Activated T-helper 2 cell treated with anti-CD3 and anti-CD28 coated beads, Interferon-gamma antibody, Interleukin-2, Interleukin-4, amounts not matched to agents 10 μg/mL and 5 μg/mL and 100 μg/mL, durations not matched to agents 14 hours and 24 hours and 36 hours (primary cell): ENCODE measurements at regions not wholly inside any gene's neighbourhood (a gene's known extent, or its start where the extent isn't known, plus 50 kb on each side); places are given as distances from the start of the nearest gene placed in this dataset.

Experiments used
- DNase-seq: peaks from one replicate; pipeline ENCODE4 v3.0.0; 2021; ENCODE audit warnings: low spot score
- H3K27ac Mint-ChIP-seq: one replicate; pipeline ENCODE4 v1.8.0; 2021; ENCODE audit warnings: mixed read lengths
- H3K27me3 Mint-ChIP-seq: one replicate; pipeline ENCODE4 v1.8.0; 2021; ENCODE audit warnings: low read depth, mixed read lengths
- H3K36me3 Mint-ChIP-seq: one replicate; pipeline ENCODE4 v1.8.0; 2021; ENCODE audit warnings: low read depth, mixed read lengths
- H3K4me1 Mint-ChIP-seq: one replicate; pipeline ENCODE4 v1.8.0; 2021; ENCODE audit warnings: low read depth, mixed read lengths
- H3K4me3 Mint-ChIP-seq: one replicate; pipeline ENCODE4 v1.8.0; 2021; ENCODE audit warnings: low read depth, mild to moderate bottlenecking, moderate library complexity, mixed read lengths
- H3K9me3 Mint-ChIP-seq: one replicate; pipeline ENCODE4 v1.8.0; 2021; ENCODE audit warnings: mixed read lengths
- intact Hi-C: fragments of 100-400 bp; cut with micrococcal nuclease; formaldehyde crosslinking; loops from one replicate; pipeline ENCODE4 v1.15.1; 2023

DNA sequence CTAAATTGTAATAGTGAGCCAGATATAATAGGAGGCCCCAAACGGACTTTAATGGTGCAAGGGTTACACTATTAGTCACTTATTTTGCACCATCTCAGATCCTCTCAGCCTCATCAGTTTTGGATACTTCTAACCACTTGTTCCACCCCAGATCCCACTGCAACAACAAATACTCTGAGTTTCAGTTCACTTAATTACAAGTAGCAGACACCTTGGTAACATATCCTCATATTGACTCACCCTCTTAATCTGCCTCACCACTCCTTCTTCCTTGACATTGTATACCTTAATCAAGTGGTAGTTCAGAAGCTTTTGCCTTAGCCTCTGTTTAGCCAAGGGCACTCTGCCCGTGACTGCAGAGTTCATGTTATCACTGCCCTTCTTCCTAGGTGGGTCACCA is 256.1 kb upstream of the UBASH3B start:
- Mint-ChIP-seq H3K36me3 (no peaks in the 10 kb centered on the region), H3K4me3 (no peak overlapping the region), H3K4me1 (peaks cover 9% of the 10 kb centered on the region), H3K27ac (no peak overlapping the region), H3K9me3 (no peaks in the 10 kb centered on the region), H3K27me3 (no peaks in the 10 kb centered on the region)
- intact Hi-C loops = no loop called here
- no peak for DNase-seq

DNA sequence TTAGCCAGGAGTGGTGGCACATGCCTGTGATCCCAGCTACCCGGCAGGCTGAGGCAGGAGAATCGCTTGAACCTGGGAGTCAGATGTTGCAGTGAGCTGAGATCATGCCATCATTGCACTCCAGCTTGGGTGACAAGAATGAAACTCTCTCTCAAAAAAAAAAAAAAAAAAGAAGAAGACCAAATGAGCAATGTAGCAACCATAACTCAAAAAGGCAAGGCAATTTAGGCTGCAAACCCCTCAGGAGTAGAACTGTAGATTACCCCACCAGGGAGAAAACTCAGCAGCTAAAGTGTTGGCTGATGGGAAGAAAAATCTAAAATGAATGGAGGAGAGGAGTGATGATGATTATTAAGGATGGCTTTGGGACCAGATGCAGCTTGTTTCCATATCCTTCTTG is 256.7 kb upstream of the UBASH3B start:
- no peaks in the 10 kb centered on the region for H3K27me3 Mint-ChIP-seq
- H3K36me3 Mint-ChIP-seq = no peaks in the 10 kb centered on the region
- H3K4me3 Mint-ChIP-seq = no peak overlapping the region
- intact Hi-C loops = no loop called here
- no peaks in the 10 kb centered on the region for H3K9me3 Mint-ChIP-seq
- H3K27ac Mint-ChIP-seq = no peak overlapping the region
- no peak for DNase-seq
- H3K4me1 Mint-ChIP-seq = peaks cover 9% of the 10 kb centered on the region

DNA sequence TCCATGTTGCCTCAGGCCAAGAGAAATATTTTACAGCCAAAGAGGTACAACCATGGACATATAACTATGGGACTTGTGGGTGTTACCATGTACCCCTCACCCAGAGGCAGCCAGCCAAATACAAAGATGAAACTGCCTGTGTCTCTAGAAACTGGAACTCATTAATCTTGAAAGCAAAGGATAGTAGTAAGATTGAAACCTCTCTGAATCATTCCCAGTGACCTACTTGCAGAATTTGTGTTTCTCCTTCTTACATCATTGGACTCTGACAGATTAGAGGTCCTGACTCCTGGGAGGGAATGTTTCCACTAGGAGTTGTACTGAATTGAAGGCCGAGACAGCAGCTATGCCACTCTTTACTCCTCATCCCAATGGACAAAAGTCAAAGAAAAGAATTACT is 257.4 kb upstream of the UBASH3B start:
- no peak for DNase-seq
- Mint-ChIP-seq H3K36me3 (no peaks in the 10 kb centered on the region), H3K27ac (no peak overlapping the region), H3K9me3 (no peaks in the 10 kb centered on the region), H3K4me1 (peaks cover 9% of the 10 kb centered on the region), H3K27me3 (no peaks in the 10 kb centered on the region), H3K4me3 (no peak overlapping the region)
- intact Hi-C loops = no loop called here

DNA sequence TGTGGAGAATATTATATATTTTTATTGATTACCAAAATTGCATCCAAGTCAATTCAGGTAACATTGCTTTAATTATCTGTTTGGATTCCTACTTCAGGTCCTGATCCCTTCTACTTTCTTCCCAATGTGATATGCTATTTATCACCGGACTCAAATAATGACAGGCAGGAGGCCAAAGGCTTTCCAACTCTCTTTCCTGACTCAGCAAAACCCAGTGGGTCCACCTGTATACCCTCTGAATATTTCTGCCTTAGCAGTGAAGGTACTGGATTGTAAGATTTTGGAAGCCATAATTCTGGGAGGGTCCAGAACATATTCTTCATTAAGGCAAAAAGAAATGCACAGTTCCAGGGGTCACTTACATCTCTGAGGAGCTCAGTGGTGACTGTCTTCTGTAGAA is 260.2 kb upstream of the UBASH3B start:
- no peak overlapping the region for H3K27ac Mint-ChIP-seq
- no peaks in the 10 kb centered on the region for H3K27me3 Mint-ChIP-seq
- peaks cover 9% of the 10 kb centered on the region for H3K4me1 Mint-ChIP-seq
- intact Hi-C loops = no loop called here
- no peak for DNase-seq
- no peak overlapping the region for H3K4me3 Mint-ChIP-seq
- no peaks in the 10 kb centered on the region for H3K9me3 Mint-ChIP-seq
- no peaks in the 10 kb centered on the region for H3K36me3 Mint-ChIP-seq

DNA sequence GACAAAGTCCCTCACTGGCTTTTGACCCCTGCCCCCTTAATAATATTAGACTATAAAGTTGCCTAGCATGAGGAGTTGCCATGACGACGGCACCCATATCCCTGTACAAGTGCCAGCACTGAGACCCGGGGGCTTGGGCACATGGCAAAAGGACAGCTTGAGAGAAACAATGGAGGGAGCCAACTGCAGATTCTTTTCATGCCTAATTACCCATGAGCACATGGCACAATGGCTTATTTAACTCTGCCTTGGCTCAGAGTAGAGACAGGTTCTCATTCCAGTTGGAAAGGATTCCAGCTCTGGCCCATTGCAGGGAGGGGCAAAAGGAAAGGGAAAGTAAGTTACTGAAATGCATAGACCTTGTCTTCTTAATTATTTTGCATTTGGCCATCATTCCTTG is 261.2 kb upstream of the UBASH3B start:
- no peaks in the 10 kb centered on the region for H3K27me3 Mint-ChIP-seq
- DNase-seq = no peak
- H3K4me3 Mint-ChIP-seq = no peak overlapping the region
- peaks cover 6% of the 10 kb centered on the region for H3K4me1 Mint-ChIP-seq
- no peak overlapping the region for H3K27ac Mint-ChIP-seq
- H3K36me3 Mint-ChIP-seq = no peaks in the 10 kb centered on the region
- H3K9me3 Mint-ChIP-seq = no peaks in the 10 kb centered on the region
- intact Hi-C loops = no loop called here

DNA sequence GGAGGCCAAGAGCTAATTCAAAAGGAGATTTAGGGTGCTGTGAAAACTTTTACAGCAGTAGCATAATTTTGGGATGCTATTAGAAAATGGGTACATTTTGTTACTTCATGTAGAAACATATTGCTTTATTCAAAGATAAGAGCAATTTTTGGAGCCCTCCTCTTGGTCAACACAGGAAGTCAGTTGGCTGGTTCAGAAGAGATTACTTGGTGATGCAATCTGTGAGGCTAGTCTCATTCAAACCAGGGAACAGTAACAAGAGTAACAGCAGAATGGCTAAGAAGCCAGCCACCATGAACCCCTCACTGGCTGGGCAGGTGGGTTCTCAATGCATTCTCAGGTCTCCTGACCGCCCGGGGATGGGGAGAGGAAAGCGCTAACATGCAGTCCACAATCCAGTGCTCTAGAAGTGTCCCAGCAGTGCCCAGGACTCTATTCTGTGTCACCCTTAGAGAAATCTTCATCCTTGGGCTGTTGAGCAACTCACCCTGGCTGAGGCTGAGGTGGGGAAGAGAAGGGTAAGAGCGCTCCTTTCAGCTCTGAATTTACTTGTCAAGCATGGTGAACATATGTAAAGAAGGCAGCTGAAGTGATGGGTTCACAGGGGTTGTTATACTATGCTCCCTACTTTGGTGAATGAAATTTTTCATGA is 262.2 kb upstream of the UBASH3B start:
- no peak for DNase-seq
- Mint-ChIP-seq H3K4me3 (no peak overlapping the region), H3K36me3 (no peaks in the 10 kb centered on the region), H3K27ac (no peak overlapping the region), H3K9me3 (no peaks in the 10 kb centered on the region), H3K4me1 (peaks cover 4% of the 10 kb centered on the region), H3K27me3 (no peaks in the 10 kb centered on the region)
- intact Hi-C loops = no loop called here

DNA sequence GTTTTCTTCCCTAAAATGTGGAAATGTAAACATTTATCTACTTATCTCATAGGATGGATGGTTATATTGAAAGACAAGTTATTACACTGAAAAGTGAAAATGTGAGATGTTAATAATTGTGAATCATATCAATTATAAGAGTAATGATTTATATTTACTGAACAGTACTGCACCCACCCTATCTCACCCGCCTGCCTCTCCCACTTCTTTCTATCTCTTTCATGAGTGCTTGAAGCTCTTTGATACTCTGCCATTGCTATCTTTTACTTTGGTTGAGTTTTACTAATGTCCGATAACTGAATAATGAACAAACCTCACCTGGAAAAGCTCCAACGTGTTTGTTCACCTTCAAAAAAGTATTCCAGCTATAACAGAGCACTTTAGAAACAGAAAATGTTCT is 263.0 kb upstream of the UBASH3B start:
- no peaks in the 10 kb centered on the region for H3K4me1 Mint-ChIP-seq
- H3K27ac Mint-ChIP-seq = no peak overlapping the region
- H3K9me3 Mint-ChIP-seq = no peaks in the 10 kb centered on the region
- H3K4me3 Mint-ChIP-seq = no peak overlapping the region
- no peaks in the 10 kb centered on the region for H3K36me3 Mint-ChIP-seq
- intact Hi-C loops = no loop called here
- no peaks in the 10 kb centered on the region for H3K27me3 Mint-ChIP-seq
- no peak for DNase-seq

DNA sequence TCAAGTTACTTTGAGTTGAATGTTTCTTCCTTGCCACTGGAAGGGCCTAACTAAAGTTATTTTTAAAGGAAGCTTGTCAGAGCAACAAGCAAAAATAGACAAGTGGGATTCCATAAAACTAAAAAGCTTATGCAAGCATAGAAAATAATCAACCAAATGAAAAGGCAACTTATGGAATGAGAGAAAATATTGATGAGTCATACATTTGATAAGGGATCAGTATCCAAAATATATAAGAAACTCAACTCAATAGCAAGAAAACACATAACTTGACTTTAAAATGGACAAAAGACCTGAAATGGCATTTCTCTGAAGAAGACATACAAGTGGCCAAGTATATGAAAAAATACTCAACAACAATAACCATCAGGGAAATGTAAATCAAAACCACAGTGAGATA is 264.5 kb upstream of the UBASH3B start:
- H3K36me3 Mint-ChIP-seq = no peaks in the 10 kb centered on the region
- intact Hi-C loops = no loop called here
- no peaks in the 10 kb centered on the region for H3K4me1 Mint-ChIP-seq
- H3K27me3 Mint-ChIP-seq = no peaks in the 10 kb centered on the region
- DNase-seq = no peak
- no peaks in the 10 kb centered on the region for H3K9me3 Mint-ChIP-seq
- no peak overlapping the region for H3K27ac Mint-ChIP-seq
- H3K4me3 Mint-ChIP-seq = no peak overlapping the region

DNA sequence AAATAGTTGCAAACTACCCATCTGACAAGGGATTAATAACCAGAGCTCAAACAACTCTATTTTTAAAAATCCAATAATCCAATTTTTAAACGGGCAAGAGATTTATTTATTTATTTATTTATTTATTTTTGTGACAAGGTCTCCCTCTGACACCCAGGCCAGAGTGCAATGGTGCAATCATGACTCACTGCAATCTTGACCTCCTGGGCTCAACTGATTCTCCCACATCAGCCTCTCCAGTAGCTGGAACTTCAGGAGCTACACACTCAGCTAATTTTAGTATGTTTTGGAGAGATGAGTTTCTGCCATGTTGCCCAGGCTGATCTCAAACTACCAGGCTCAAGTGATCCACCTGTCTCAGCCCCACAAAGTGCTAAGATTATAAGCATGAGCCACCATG is 267.2 kb upstream of the BLID start:
- Mint-ChIP-seq H3K27me3 (no peaks in the 10 kb centered on the region), H3K9me3 (no peaks in the 10 kb centered on the region), H3K36me3 (no peaks in the 10 kb centered on the region), H3K4me1 (no peaks in the 10 kb centered on the region), H3K4me3 (no peak overlapping the region), H3K27ac (no peak overlapping the region)
- DNase-seq = no peak
- intact Hi-C loops = no loop called here

DNA sequence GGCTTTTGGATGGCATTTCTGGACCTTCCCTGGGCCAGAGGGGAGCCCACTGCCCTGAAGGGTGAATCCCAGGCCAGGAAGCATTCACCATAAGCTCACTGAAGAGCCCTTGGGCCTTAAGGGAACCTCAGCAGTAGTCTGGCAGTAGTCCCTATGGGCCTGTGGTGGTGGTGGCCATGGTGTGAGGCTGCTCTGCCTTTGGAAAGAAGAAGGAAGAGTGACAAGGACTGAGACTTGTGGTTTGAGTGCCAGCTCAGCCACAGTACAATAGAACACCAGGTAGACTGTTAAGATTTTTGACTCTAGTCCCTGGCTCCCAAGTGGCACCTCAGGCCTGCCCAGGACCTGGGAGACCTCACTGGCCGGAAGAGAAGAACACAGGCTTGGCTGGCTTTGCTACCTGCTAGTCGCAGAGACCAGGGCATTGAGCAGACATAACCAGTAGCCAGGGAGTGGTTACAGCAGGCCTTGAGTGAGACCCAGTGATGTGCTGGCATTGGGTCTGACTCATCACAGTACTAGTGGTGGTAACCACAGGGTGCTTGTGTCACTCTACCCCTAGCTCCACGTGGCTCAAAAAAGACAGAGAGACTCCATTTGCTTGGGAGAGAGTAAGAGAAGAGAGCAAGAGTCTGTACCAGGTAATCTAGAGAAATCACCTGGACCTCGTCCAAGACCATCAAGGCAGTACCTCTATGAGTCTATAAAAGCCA is 259.8 kb upstream of the BLID start:
- DNase-seq = no peak
- no peak overlapping the region for H3K4me3 Mint-ChIP-seq
- H3K27ac Mint-ChIP-seq = no peak overlapping the region
- no peaks in the 10 kb centered on the region for H3K36me3 Mint-ChIP-seq
- no peaks in the 10 kb centered on the region for H3K4me1 Mint-ChIP-seq
- peaks cover 7% of the 10 kb centered on the region for H3K9me3 Mint-ChIP-seq
- H3K27me3 Mint-ChIP-seq = no peaks in the 10 kb centered on the region
- intact Hi-C loops = no loop called here

DNA sequence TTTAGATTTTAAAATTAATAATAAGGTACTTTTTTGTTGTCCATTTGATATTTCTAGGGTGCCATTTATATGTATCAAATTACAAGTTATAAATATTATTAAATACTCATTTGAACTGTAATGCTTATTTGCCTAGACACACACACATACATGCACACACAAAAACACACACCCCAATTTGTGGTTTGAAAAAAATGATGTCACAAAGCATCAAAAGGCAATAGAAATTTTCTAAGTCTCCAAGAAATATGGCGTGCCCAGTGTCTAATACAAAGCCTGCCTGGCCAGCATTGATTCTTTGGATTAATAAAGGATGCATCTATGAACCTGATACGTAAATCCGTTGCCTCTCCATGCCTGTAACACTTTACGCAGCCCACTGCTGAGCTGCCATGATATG is 252.8 kb upstream of the BLID start:
- no peaks in the 10 kb centered on the region for H3K36me3 Mint-ChIP-seq
- H3K4me3 Mint-ChIP-seq = no peak overlapping the region
- no peaks in the 10 kb centered on the region for H3K4me1 Mint-ChIP-seq
- H3K27ac Mint-ChIP-seq = no peak overlapping the region
- no peak for DNase-seq
- no peaks in the 10 kb centered on the region for H3K9me3 Mint-ChIP-seq
- intact Hi-C loops = no loop called here
- no peaks in the 10 kb centered on the region for H3K27me3 Mint-ChIP-seq

DNA sequence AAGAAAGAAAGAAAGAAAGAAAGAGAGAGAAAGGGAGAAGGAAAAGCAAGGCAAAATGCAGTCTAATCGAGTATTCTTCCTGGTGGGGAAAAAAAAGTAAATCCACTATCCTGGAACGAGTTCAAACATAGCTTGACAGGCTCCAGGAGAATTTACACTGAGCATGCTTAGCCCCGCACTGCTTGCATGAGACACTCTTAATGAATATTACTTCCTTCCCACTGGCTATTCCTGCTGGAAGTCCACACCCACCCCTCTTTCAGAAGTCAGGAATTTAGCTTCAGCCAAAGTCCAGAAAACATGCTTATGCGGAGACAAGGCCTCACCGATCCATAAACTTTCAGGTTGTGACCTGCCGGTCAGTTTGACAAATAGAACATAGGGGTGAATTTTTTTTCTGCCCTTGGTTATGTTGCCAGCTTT is 251.8 kb upstream of the BLID start:
- no peak overlapping the region for H3K27ac Mint-ChIP-seq
- DNase-seq = no peak
- H3K4me3 Mint-ChIP-seq = no peak overlapping the region
- H3K4me1 Mint-ChIP-seq = no peaks in the 10 kb centered on the region
- no peaks in the 10 kb centered on the region for H3K36me3 Mint-ChIP-seq
- intact Hi-C loops = no loop called here
- no peaks in the 10 kb centered on the region for H3K9me3 Mint-ChIP-seq
- no peaks in the 10 kb centered on the region for H3K27me3 Mint-ChIP-seq

DNA sequence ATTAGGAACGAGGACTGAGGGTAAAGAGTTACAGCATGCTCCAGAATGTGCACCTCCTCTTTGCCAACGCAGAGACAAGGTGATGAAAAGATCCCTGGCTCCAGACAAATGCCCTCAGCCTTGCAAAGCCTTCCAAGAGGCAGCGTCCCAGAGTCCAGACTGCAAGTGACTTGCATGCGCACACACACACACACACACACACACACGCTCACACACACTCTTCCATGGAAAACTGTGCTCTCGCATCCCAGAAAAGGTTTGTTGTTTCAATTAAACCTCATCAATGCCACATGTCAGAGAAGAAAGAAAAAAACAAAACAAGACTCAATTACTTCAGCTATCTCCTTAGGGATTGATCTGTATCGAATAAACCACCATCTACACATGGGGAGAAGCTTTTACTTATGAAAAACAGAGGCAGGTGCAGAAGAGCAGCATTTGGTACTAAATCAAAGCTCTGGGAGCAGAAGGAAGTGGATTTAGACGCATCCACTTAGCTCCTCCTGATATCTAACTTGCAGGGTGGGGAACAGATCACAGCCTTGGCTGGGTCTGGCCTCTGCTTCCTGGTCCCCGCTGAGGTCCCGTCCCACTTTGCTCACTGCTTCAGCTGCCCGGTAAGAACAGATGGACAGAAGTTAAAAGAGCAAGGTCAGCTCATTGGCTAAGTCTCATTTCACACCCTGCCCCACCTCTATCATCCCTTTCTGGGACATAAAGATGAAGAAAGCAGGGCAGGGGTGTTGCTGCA is 249.8 kb upstream of the BLID start:
- Mint-ChIP-seq H3K36me3 (no peaks in the 10 kb centered on the region), H3K27me3 (no peaks in the 10 kb centered on the region), H3K4me3 (no peak overlapping the region), H3K9me3 (no peaks in the 10 kb centered on the region), H3K4me1 (no peaks in the 10 kb centered on the region), H3K27ac (no peak overlapping the region)
- DNase-seq = no peak
- intact Hi-C loops = no loop called here
